Loucy (cell line): ENCODE measurements at regions not wholly inside any gene's neighbourhood (a gene's known extent, or its start where the extent isn't known, plus 50 kb on each side); places are given as distances from the start of the nearest gene placed in this dataset.

Experiments used
- EZH2phosphoT487 ChIP-seq: fragments of 200-600 bp; IDR thresholded peaks from 2 replicates; pipeline ENCODE4 v1.6.1; 2018; ENCODE audit warnings: antibody characterized with exemption, mild to moderate bottlenecking, moderate library complexity, borderline replicate concordance
- TF ChIP-seq, protein P1 (sequence below): fragments of 200-600 bp; sonication (generic); conservative IDR thresholded peaks from 2 replicates; pipeline ENCODE4 v1.5.1; 2014; ENCODE audit warnings: mild to moderate bottlenecking, antibody characterized with exemption, low read length

DNA sequence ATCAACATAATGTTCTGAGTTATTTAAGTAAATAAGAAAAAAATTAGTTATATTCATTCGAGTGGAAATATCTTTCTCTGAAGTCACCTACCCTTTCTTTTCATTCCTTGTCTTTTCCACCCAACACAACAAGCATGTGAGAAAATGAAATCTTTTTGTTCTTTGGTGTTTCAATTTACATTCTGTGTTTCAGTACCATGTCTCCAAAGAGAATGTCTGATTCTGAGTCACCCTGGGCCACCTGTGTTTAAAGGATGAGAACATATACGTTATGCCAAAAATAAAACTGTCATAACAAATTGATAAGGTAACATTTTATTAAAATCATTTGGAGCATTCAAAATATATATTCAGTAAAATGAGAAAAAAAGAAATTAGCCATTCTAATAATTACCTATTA lies 470.8 kb downstream of the ZNF804A start:
- TF ChIP-seq, protein P1, sequence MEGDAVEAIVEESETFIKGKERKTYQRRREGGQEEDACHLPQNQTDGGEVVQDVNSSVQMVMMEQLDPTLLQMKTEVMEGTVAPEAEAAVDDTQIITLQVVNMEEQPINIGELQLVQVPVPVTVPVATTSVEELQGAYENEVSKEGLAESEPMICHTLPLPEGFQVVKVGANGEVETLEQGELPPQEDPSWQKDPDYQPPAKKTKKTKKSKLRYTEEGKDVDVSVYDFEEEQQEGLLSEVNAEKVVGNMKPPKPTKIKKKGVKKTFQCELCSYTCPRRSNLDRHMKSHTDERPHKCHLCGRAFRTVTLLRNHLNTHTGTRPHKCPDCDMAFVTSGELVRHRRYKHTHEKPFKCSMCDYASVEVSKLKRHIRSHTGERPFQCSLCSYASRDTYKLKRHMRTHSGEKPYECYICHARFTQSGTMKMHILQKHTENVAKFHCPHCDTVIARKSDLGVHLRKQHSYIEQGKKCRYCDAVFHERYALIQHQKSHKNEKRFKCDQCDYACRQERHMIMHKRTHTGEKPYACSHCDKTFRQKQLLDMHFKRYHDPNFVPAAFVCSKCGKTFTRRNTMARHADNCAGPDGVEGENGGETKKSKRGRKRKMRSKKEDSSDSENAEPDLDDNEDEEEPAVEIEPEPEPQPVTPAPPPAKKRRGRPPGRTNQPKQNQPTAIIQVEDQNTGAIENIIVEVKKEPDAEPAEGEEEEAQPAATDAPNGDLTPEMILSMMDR = no peak
- no peak for TF ChIP-seq EZH2phosphoT487
